Activated CD4-positive, alpha-beta T cell treated with anti-CD3 and anti-CD28 coated beads, Interleukin-2, amount 10 ng/mL, durations not matched to agents 7 days and 5 days (primary cell): ENCODE measurements at regions not wholly inside any gene's neighbourhood (a gene's known extent, or its start where the extent isn't known, plus 50 kb on each side); places are given as distances from the start of the nearest gene placed in this dataset.
A peak's percentile ranks its signal among the peaks of the same experiment; 100 is the strongest.
"Not testable (repeated sequence)": the region's sequence is repeated elsewhere in the genome, so short reads cannot be mapped to it uniquely, and the experiment has no call there.

Experiments
- CTCF ChIA-PET: fragments of 350-600 bp; sonication (Branson Sonifier 250); formaldehyde crosslinking; loops from one replicate; lab custom pipeline; 2021; ENCODE audit warnings: antibody characterized with exemption; lab: Charles Lee
- POLR2A ChIA-PET: fragments of 350-600 bp; sonication (Branson Sonifier 250); formaldehyde crosslinking; loops from one replicate; lab custom pipeline; 2021; ENCODE audit warnings: antibody characterized with exemption; lab: Charles Lee
- DNase-seq: peaks from one replicate; pipeline ENCODE4 v3.0.0-alpha.2; 2020
- H3K27ac Mint-ChIP-seq: one replicate; pipeline ENCODE4 v1.8.0; 2021; ENCODE audit warnings: mild to moderate bottlenecking, moderate library complexity, mixed read lengths
- H3K27me3 Mint-ChIP-seq: one replicate; pipeline ENCODE4 v1.8.0; 2021; ENCODE audit warnings: mixed read lengths
- H3K36me3 Mint-ChIP-seq: one replicate; pipeline ENCODE4 v1.8.0; 2021; ENCODE audit warnings: low read depth, mixed read lengths
- H3K4me1 Mint-ChIP-seq: one replicate; pipeline ENCODE4 v1.8.0; 2021; ENCODE audit warnings: mixed read lengths
- H3K4me3 Mint-ChIP-seq: one replicate; pipeline ENCODE4 v1.8.0; 2021; ENCODE audit warnings: mild to moderate bottlenecking, moderate library complexity, mixed read lengths
- H3K9me3 Mint-ChIP-seq: one replicate; pipeline ENCODE4 v1.8.0; 2021; ENCODE audit warnings: mixed read lengths

DNA sequence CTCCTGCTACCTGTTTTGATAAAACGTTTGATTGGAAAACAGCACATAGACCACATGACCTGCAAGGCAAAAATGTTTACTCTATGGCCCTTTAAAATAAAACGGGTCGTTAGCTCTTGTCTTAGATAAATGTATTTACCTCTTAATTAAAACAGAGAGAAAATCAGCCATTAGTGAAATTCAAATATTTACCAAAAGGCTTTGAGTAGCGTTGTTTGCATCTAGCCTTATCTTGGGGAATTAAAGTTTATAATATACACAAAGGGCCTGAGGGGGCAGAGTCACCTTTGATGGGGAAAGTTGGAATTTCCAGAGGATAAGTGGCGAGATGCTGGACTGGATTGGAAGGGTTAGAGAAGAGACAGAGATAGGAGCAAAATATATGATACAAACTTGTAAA, 111.3 kb downstream of the FBXO4 start:
- no peak for DNase-seq
- H3K27me3 Mint-ChIP-seq, result peaks cover 2% of the 10 kb centered on the region
- H3K4me3 Mint-ChIP-seq, result no peak overlapping the region
- ChIA-PET CTCF (interaction anchor here (1.0 kb wide), 1 partner anchor 8 kb away, joined by 3 read pairs; no protein-coding TSS in a partner anchor), POLR2A (no interaction called here)
- no peaks in the 10 kb centered on the region for H3K36me3 Mint-ChIP-seq
- H3K9me3 Mint-ChIP-seq, result no peaks in the 10 kb centered on the region
- H3K27ac Mint-ChIP-seq, result no peak overlapping the region
- no peaks in the 10 kb centered on the region for H3K4me1 Mint-ChIP-seq

DNA sequence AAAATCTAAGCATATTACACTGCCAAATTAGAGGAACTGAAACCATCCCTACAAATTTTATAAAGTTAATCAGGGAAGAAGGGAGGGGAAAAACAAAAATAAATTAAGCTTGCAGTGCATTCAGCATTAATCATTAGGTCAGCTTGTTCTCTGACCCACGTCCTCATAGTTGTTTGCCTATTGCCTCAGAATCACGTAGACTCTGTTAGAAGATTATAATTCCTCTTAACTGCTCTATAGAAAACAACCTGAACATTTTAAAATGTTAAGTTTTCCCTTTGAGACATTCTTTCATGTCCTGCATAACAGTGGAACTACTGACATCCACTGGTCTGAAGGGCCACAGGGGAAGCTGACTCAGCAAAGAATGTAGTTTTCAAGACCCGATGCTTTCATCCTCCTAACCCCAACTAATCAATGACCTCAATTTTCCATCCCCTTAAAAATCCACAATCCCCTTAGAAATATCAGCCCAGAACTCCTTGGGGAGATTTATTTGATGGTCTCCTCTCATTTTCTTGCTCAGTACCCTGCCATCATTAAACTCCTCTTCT, 112.4 kb downstream of the FBXO4 start:
- POLR2A ChIA-PET, result no interaction called here
- no peaks in the 10 kb centered on the region for H3K4me1 Mint-ChIP-seq
- no peak for DNase-seq
- H3K27ac Mint-ChIP-seq, result no peak overlapping the region
- no peaks in the 10 kb centered on the region for H3K36me3 Mint-ChIP-seq
- CTCF ChIA-PET, result no interaction called here
- H3K4me3 Mint-ChIP-seq, result no peak overlapping the region
- H3K9me3 Mint-ChIP-seq, result no peaks in the 10 kb centered on the region
- H3K27me3 Mint-ChIP-seq, result peaks cover 2% of the 10 kb centered on the region

DNA sequence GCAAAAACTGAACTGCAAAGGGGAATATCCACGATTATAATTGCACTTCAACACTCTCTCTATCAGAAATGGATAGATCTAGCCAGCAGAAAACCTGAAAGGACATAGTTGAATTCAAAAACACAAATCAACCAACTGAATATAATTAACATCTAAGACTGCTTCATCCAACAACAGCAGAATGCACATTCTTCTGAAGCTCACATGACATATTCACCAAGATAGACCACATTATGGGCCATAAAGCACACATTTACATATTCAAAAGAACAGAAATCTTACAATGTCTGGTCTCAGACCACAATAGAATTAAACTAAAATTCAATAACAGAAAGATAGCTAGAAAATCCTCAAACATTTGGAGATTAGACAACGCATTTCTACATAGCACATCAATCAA, 118.3 kb downstream of the FBXO4 start:
- no peaks in the 10 kb centered on the region for H3K4me1 Mint-ChIP-seq

DNA sequence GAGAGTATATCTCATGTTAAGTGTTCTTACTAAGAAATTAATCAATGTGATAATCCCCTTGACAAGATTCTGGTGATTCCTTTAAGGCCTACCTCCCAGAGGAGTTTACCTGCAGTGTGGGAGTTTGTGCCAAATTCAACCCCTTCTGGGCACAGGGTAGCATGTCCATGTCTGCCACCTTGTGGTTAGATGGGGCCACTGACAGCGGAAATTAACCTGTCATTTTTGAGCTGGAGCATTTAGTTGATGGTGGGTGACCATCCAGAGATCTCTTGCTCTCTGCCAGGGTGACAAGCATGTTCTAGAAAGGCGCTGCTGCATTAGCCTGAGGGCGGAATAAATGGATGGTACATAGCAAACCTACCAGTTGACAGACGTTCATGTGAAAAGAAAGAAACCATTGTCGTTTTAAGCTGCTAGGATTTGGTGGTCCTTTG, 132.2 kb downstream of the FBXO4 start:
- Mint-ChIP-seq H3K4me1 (no peaks in the 10 kb centered on the region), H3K27ac (no peak overlapping the region), H3K27me3 (peaks cover 8% of the 10 kb centered on the region), H3K4me3 (no peak overlapping the region), H3K9me3 (no peaks in the 10 kb centered on the region), H3K36me3 (no peaks in the 10 kb centered on the region)
- POLR2A ChIA-PET, result no interaction called here
- peak; percentile 59 for DNase-seq
- CTCF ChIA-PET, result interaction anchor here (0.7 to 1.9 kb wide), 8 partner anchors 14 to 207 kb away, joined by 3 to 24 read pairs (median 3); partner anchors contain the start of gene FBXO4

More for the DNA sequence above, 118.3 kb downstream of the FBXO4 start:
- no peak overlapping the region for H3K4me3 Mint-ChIP-seq
- DNase-seq, result no peak
- H3K27me3 Mint-ChIP-seq, result peaks cover 19% of the 10 kb centered on the region
- H3K27ac Mint-ChIP-seq, result no peak overlapping the region
- no peaks in the 10 kb centered on the region for H3K9me3 Mint-ChIP-seq
- CTCF ChIA-PET, result interaction anchor here (1.3 kb wide), 1 partner anchor 14 kb away, joined by 4 read pairs; no protein-coding TSS in a partner anchor
- POLR2A ChIA-PET, result no interaction called here
- no peaks in the 10 kb centered on the region for H3K36me3 Mint-ChIP-seq

DNA sequence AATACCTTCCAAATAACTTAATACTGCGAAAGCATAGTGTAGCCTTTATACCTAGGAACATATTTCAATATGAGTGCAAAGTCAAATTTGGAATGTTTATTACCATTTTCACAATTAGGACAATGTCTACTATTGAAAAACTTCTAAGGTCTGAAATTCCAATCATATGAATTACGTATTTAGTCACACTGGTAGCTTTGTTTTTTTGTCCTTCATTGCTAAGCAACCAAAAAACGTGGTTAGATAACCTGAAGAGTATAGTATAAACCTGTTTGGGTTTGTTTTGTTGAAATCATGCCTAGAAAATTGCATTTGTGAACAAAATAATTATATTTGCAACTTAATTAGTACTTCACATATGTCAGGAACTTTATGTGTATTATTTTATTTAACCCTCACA, 134.2 kb downstream of the FBXO4 start:
- ChIA-PET POLR2A (no interaction called here), CTCF (no interaction called here)
- H3K27ac Mint-ChIP-seq, result no peak overlapping the region
- H3K4me1 Mint-ChIP-seq, result no peaks in the 10 kb centered on the region
- no peaks in the 10 kb centered on the region for H3K27me3 Mint-ChIP-seq
- no peaks in the 10 kb centered on the region for H3K36me3 Mint-ChIP-seq
- no peaks in the 10 kb centered on the region for H3K9me3 Mint-ChIP-seq
- no peak overlapping the region for H3K4me3 Mint-ChIP-seq
- no peak for DNase-seq

DNA sequence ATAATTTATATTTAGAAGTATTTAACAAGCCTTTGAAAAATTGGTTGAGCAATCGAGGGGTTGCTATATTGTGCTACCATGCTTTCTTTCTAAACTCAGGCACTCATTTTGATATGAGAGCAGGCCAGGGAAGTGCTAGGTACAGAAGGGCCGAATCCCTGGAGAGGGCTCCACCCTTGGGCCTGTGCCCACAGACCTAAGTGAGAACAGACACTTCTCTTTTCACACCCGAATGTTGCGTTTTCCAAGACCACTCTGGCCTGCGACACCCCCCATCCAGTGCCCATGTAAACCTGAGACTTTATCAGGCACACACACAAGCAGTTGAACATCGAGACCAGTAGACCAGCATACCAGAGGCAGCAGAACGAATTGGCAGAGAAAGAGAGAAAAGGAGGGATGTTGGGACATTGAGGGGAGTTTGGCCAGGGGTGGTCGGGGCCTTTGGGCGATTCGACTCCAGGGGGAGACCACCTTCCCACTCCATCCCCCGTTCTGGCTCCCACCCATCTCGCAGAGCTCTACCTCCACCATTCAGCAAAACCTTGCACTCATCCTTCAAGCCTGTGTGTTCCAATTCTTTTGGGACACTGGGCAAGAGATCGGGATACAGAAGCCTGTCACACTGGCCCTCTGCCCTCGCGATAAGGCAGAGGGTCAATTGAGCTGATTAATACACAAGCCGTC, 134.8 kb downstream of the FBXO4 start:
- Mint-ChIP-seq H3K9me3 (no peaks in the 10 kb centered on the region), H3K36me3 (no peaks in the 10 kb centered on the region), H3K27ac (no peak overlapping the region), H3K27me3 (no peaks in the 10 kb centered on the region), H3K4me3 (no peak overlapping the region), H3K4me1 (no peaks in the 10 kb centered on the region)
- DNase-seq, result no peak
- ChIA-PET CTCF (interaction anchor here (0.6 kb wide), 1 partner anchor 203 kb away, joined by 3 read pairs; no protein-coding TSS in a partner anchor), POLR2A (no interaction called here)

DNA sequence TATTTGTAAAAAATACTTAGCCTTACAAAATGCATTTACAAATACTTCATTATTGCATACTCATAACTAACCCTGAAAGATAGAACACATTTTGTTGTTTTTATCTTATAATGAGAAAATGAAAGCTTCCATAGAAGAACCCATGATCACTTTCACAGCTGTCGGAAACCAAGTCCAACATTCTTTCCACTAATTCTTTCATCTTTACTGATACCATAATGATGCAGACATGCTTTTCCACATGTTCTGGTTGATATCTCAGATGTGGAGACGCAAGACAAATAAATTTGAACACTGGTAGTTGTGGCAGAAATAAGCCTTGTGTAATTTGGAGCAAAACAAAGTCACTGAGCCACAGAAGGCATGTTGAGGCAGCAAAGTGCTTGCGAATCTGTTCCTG, 136.0 kb downstream of the FBXO4 start:
- ChIA-PET CTCF (no interaction called here), POLR2A (no interaction called here)
- no peaks in the 10 kb centered on the region for H3K36me3 Mint-ChIP-seq
- no peaks in the 10 kb centered on the region for H3K9me3 Mint-ChIP-seq
- H3K4me1 Mint-ChIP-seq, result no peaks in the 10 kb centered on the region
- no peaks in the 10 kb centered on the region for H3K27me3 Mint-ChIP-seq
- no peak overlapping the region for H3K4me3 Mint-ChIP-seq
- H3K27ac Mint-ChIP-seq, result no peak overlapping the region
- DNase-seq, result no peak

DNA sequence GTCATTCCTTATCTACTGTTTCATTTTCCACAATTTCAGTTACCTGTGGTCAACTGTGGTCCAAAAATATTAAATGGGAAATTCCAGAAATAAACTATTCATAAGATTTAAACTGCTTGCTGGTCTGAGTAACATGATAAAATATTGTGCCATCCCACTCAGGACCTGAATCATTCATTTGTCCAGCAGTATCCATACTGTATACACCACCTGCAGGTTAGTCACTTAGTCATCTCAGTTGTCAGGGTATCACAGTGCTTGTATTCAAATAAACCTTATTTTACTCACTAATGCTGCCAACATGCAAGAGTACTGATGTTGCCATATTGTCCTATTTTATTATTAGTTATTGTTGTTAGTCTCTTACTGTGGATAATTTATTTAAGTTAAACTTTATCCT, 139.7 kb downstream of the FBXO4 start:
- H3K27ac Mint-ChIP-seq, result no peak overlapping the region
- no peaks in the 10 kb centered on the region for H3K9me3 Mint-ChIP-seq
- H3K4me1 Mint-ChIP-seq, result no peaks in the 10 kb centered on the region
- no peaks in the 10 kb centered on the region for H3K27me3 Mint-ChIP-seq
- H3K4me3 Mint-ChIP-seq, result no peak overlapping the region
- H3K36me3 Mint-ChIP-seq, result no peaks in the 10 kb centered on the region
- ChIA-PET POLR2A (no interaction called here), CTCF (no interaction called here)
- no peak for DNase-seq

DNA sequence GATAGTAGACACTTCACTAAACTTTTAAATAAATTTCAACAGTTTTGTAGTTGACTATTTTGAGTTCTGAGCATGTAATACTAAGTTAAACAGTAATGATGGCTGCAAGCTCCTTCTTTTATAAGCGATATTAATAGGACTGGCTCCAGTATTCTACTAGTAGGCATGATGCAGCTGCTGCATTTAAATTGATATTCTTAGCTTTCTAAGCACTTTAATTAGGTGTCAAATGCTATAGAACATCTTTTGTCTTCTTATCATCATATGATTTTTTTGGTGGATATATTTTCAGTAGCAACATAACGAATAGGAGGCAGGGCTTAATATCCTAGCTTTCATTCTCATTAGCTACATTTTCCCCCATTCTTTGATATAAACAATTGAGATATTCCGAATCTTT, 141.1 kb downstream of the FBXO4 start:
- no peak for DNase-seq
- Mint-ChIP-seq H3K27ac (no peak overlapping the region), H3K4me1 (no peaks in the 10 kb centered on the region), H3K27me3 (no peaks in the 10 kb centered on the region), H3K9me3 (no peaks in the 10 kb centered on the region), H3K36me3 (no peaks in the 10 kb centered on the region), H3K4me3 (no peak overlapping the region)
- CTCF ChIA-PET, result no interaction called here
- POLR2A ChIA-PET, result no interaction called here

DNA sequence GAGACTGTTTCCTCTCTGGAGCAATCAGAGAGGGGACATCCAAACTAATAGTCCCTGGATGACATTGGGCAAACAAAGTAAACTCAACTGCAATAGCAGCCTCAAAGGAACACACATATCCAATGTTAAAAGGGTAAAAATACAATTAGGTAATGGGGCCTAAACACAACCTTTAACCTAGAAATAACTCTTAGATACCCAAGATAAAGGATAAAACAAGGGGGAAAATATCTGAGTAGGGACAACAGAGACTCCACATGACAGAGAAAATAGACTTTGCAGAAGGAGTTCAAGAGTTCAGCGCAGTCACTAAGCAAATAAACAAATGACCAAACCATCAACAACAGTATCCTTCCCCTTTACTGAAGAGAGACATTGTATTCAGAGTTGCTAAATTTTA, 149.3 kb downstream of the FBXO4 start:
- DNase-seq, result no peak
- CTCF ChIA-PET, result no interaction called here
- no peaks in the 10 kb centered on the region for H3K9me3 Mint-ChIP-seq
- POLR2A ChIA-PET, result no interaction called here
- no peaks in the 10 kb centered on the region for H3K36me3 Mint-ChIP-seq
- H3K4me1 Mint-ChIP-seq, result no peaks in the 10 kb centered on the region
- no peak overlapping the region for H3K4me3 Mint-ChIP-seq
- no peak overlapping the region for H3K27ac Mint-ChIP-seq
- H3K27me3 Mint-ChIP-seq, result peaks cover 2% of the 10 kb centered on the region

DNA sequence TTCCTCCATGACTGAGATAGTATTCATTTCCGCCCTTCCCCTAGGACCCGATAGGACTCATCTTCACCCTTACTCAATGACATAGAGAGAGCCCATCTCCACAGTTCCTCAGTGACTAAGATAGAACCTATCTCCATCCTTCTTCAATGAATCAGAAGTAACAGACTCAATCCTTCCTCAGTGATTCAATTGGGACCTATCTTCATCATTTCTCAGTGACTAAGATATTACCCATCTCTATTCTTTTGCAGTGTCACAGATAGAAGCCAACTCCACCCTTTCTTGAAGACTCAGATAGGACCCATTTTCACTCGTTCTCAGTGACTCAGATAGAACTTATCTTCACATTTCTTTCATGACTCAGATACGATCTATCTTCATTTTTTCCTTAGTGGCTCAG, 164.6 kb downstream of the FBXO4 start:
- POLR2A ChIA-PET, result no interaction called here
- no peak overlapping the region for H3K27ac Mint-ChIP-seq
- H3K27me3 Mint-ChIP-seq, result no peaks in the 10 kb centered on the region
- H3K9me3 Mint-ChIP-seq, result no peaks in the 10 kb centered on the region
- H3K36me3 Mint-ChIP-seq, result no peaks in the 10 kb centered on the region
- no peak for DNase-seq
- no peak overlapping the region for H3K4me3 Mint-ChIP-seq
- CTCF ChIA-PET, result no interaction called here
- no peaks in the 10 kb centered on the region for H3K4me1 Mint-ChIP-seq

DNA sequence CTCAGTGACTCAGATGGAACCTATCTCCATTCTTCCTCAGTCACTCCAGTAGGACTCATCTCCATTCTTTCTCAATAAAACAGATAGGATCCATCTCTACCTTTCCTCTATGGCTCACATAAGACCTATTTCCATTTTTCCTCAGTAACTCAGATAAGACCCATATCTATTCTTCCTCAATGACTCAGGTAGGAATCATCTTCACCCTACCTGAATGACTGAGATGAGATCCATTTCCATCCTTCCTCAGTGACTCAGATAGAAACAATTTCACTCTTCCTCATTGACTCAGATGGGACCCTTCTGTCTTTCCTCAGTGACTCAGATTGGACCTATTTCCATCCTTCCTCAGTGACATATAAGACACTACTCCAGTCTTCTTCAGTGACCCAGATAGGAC, 165.1 kb downstream of the FBXO4 start:
- Mint-ChIP-seq H3K27ac (no peak overlapping the region), H3K36me3 (no peaks in the 10 kb centered on the region), H3K4me3 (no peak overlapping the region), H3K27me3 (no peaks in the 10 kb centered on the region), H3K9me3 (no peaks in the 10 kb centered on the region), H3K4me1 (no peaks in the 10 kb centered on the region)
- DNase-seq, result no peak
- ChIA-PET POLR2A (no interaction called here), CTCF (no interaction called here)

DNA sequence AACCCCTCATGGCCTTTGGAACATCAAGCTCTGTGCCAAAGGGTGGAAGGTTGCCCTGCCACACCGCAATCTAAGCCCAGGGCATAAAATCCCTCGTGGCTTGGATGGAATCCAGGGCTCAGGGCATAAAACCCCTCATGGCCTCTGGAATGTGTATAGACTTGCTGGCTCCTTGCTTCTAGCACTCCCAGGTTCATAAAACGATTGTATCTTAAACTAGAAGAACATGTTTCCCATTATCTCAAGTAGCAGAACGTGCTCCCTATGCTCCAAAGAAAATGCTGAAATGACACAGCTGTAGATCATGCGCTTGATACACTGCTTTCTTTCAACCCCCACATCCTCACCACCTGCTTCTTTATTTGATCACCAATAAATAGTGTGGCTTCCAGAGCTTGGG, 174.8 kb downstream of the FBXO4 start:
- H3K4me3 Mint-ChIP-seq, DNase-seq, H3K36me3 Mint-ChIP-seq, POLR2A ChIA-PET, H3K9me3 Mint-ChIP-seq, H3K4me1 Mint-ChIP-seq, H3K27me3 Mint-ChIP-seq, H3K27ac Mint-ChIP-seq: not testable (repeated sequence)
- CTCF ChIA-PET, result interaction anchor here (0.8 kb wide), 1 partner anchor 50 kb away, joined by 3 read pairs; no protein-coding TSS in a partner anchor

DNA sequence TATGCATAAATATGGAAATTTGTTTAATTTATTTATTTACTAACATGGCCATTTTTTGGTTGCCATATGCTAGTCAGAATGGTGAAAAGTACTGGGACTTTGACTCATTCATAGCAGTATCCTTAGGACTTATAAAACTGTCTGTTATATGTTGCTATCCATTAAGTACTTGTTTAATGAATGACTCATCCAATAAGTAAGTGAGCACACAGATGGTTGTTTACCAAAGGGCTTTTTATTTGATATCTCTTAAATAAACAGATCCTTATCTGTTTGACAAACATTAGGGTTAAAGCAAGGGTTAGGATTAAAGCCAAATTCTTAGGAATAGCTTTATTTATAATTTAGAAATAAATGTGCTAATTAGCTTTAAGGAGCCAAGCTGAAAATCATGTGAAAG, 183.4 kb downstream of the FBXO4 start:
- Mint-ChIP-seq H3K9me3 (peaks cover 10% of the 10 kb centered on the region), H3K27me3 (no peaks in the 10 kb centered on the region), H3K4me3 (no peak overlapping the region), H3K27ac (no peak overlapping the region), H3K36me3 (no peaks in the 10 kb centered on the region), H3K4me1 (peaks cover 2% of the 10 kb centered on the region)
- CTCF ChIA-PET, result no interaction called here
- DNase-seq, result no peak
- POLR2A ChIA-PET, result no interaction called here
